Neural progenitor cell (in vitro differentiated cells): ENCODE measurements at regions not wholly inside any gene's neighbourhood (a gene's known extent, or its start where the extent isn't known, plus 50 kb on each side); places are given as distances from the start of the nearest gene placed in this dataset.

Experiments used
- EZH2 ChIP-seq: fragments of 200-600 bp; sonication (generic); IDR thresholded peaks from 2 replicates; pipeline ENCODE4 v1.6.1; 2017; ENCODE audit warnings: antibody characterized with exemption, mild to moderate bottlenecking, moderate library complexity
- EZH2phosphoT487 ChIP-seq: fragments of 200-600 bp; sonication (generic); IDR thresholded peaks from 2 replicates; pipeline ENCODE4 v1.6.1; 2017; ENCODE audit warnings: antibody characterized with exemption
- TF ChIP-seq, protein P1 (sequence below): fragments of 200-600 bp; sonication (generic); IDR thresholded peaks from 2 replicates; pipeline ENCODE4 v1.5.1; 2017; ENCODE audit warnings: antibody characterized with exemption, mild to moderate bottlenecking

DNA sequence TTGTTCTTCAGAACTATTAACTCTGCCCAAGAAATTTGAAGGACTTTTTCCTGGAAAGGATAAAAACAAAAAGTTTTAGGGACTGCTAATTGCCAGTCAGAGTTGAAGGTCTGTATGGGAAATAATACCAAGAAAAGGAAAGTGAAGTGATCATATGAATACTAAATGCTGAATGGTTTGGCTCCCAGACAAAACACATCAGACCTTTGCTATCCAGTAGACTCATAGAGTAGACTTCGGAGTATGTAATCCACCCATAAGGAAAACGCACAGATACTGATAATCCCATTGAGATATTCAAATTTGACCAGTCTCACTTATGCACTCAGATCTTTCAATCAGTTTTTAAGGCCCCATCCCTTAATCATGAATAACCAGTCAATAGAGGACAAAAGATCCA lies 319.0 kb upstream of the PTGER4 start:
- TF ChIP-seq, protein P1, sequence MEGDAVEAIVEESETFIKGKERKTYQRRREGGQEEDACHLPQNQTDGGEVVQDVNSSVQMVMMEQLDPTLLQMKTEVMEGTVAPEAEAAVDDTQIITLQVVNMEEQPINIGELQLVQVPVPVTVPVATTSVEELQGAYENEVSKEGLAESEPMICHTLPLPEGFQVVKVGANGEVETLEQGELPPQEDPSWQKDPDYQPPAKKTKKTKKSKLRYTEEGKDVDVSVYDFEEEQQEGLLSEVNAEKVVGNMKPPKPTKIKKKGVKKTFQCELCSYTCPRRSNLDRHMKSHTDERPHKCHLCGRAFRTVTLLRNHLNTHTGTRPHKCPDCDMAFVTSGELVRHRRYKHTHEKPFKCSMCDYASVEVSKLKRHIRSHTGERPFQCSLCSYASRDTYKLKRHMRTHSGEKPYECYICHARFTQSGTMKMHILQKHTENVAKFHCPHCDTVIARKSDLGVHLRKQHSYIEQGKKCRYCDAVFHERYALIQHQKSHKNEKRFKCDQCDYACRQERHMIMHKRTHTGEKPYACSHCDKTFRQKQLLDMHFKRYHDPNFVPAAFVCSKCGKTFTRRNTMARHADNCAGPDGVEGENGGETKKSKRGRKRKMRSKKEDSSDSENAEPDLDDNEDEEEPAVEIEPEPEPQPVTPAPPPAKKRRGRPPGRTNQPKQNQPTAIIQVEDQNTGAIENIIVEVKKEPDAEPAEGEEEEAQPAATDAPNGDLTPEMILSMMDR = no peak
- TF ChIP-seq EZH2 = no peak
- no peak for TF ChIP-seq EZH2phosphoT487
